Neuronal stem cell (in vitro differentiated cells): ENCODE measurements at regions not wholly inside any gene's neighbourhood (a gene's known extent, or its start where the extent isn't known, plus 50 kb on each side); places are given as distances from the start of the nearest gene placed in this dataset.

ENCODE experiments used
- DNase-seq: peaks from one replicate; pipeline ENCODE4 v3.0.0-alpha.2; 2013; ENCODE audit warnings: low spot score
- H2AFZ ChIP-seq: one replicate; pipeline ENCODE4 v1.6.1; 2013; ENCODE audit warnings: mild to moderate bottlenecking, low read length, inconsistent platforms
- H2AK5ac ChIP-seq: 2 replicates; pipeline ENCODE4 v1.6.1; 2013; ENCODE audit warnings: low read depth, mild to moderate bottlenecking, inconsistent platforms, low read length, moderate library complexity, mixed read lengths
- H2BK120ac ChIP-seq: 2 replicates; pipeline ENCODE4 v1.6.1; 2013; ENCODE audit warnings: low read depth, mild to moderate bottlenecking, inconsistent platforms, low read length, moderate library complexity, mixed read lengths
- H2BK12ac ChIP-seq: one replicate; pipeline ENCODE4 v1.6.1; 2013; ENCODE audit warnings: low read length, inconsistent platforms
- H2BK15ac ChIP-seq: 2 replicates; pipeline ENCODE4 v1.6.1; 2013; ENCODE audit warnings: mild to moderate bottlenecking, low read length, inconsistent platforms, mixed read lengths
- H2BK5ac ChIP-seq: one replicate; pipeline ENCODE4 v1.6.1; 2013; ENCODE audit warnings: inconsistent platforms, mild to moderate bottlenecking, low read length, moderate library complexity
- H3K14ac ChIP-seq: one replicate; pipeline ENCODE4 v1.6.1; 2013; ENCODE audit warnings: low read length, inconsistent platforms
- H3K18ac ChIP-seq: 2 replicates; pipeline ENCODE4 v1.6.1; 2013; ENCODE audit warnings: low read length, inconsistent platforms
- H3K23ac ChIP-seq: 2 replicates; pipeline ENCODE4 v1.6.1; 2013; ENCODE audit warnings: low read depth, mild to moderate bottlenecking, mixed read lengths, low read length, inconsistent platforms; ENCODE audit not compliant: poor library complexity
- H3K27ac ChIP-seq: replicated peaks from 3 replicates; pipeline ENCODE4 v1.5.1; 2013; ENCODE audit warnings: low read length, inconsistent platforms
- H3K27me3 ChIP-seq, 3 experiments: 2 replicates each; pipeline ENCODE4 v1.6.1; 2013; ENCODE audit warnings: low read length in 3 of 3, mild to moderate bottlenecking in 2 of 3, inconsistent platforms in 1 of 3, low read depth in 1 of 3, mixed read lengths in 1 of 3, moderate library complexity in 1 of 3; ENCODE audit not compliant: control insufficient read depth in 3 of 3, insufficient read depth in 3 of 3
- H3K36me3 ChIP-seq, 2 donors: replicated peaks in 1 of 2; 2 replicates each; pipeline ENCODE4 v1.6.1; 2013; ENCODE audit warnings: low read length in 2 of 2; ENCODE audit not compliant: control insufficient read depth in 2 of 2, insufficient read depth in 2 of 2
- H3K4ac ChIP-seq: 2 replicates; pipeline ENCODE4 v1.6.1; 2013; ENCODE audit warnings: inconsistent platforms, mild to moderate bottlenecking, low read length, moderate library complexity
- H3K4me1 ChIP-seq, 2 donors: 1 replicate in 1 of 2; 2 replicates in 1 of 2; pipeline ENCODE4 v1.6.1; 2013; ENCODE audit warnings: low read length in 2 of 2, low read depth in 1 of 2; ENCODE audit not compliant: control insufficient read depth in 2 of 2, insufficient read depth in 1 of 2
- H3K4me2 ChIP-seq: one replicate; pipeline ENCODE4 v1.6.1; 2013; ENCODE audit warnings: mild to moderate bottlenecking, low read length, inconsistent platforms; ENCODE audit not compliant: insufficient read depth, poor library complexity, severe bottlenecking
- H3K4me3 ChIP-seq, 2 donors: 2 replicates each; pipeline ENCODE4 v1.5.1; 2013; ENCODE audit warnings: low read length in 2 of 2, mild to moderate bottlenecking in 2 of 2, inconsistent platforms in 1 of 2, moderate library complexity in 1 of 2
- H3K79me1 ChIP-seq: one replicate; pipeline ENCODE4 v1.6.1; 2013; ENCODE audit warnings: low read depth, mild to moderate bottlenecking, inconsistent platforms, low read length, moderate library complexity
- H3K9ac ChIP-seq: one replicate; pipeline ENCODE4 v1.6.1; 2013; ENCODE audit warnings: mild to moderate bottlenecking, low read depth, low read length, inconsistent platforms; ENCODE audit not compliant: poor library complexity
- H3K9me3 ChIP-seq, 2 donors: replicated peaks in 1 of 2; 2 replicates each; pipeline versions ENCODE3 to v1.6.1; 2013; ENCODE audit warnings: low read length in 2 of 2, mild to moderate bottlenecking in 2 of 2, inconsistent platforms in 1 of 2, low read depth in 1 of 2, mixed read lengths in 1 of 2, moderate library complexity in 1 of 2; ENCODE audit not compliant: control insufficient read depth in 2 of 2, insufficient read depth in 1 of 2
- H4K8ac ChIP-seq: one replicate; pipeline ENCODE4 v1.6.1; 2013; ENCODE audit warnings: low read depth, mild to moderate bottlenecking, inconsistent platforms, low read length, moderate library complexity
- H4K91ac ChIP-seq: one replicate; pipeline ENCODE4 v1.6.1; 2013; ENCODE audit warnings: low read length, low read depth, mild to moderate bottlenecking, inconsistent platforms; ENCODE audit not compliant: poor library complexity
- WGBS, 2 donors: extraction: QIAGEN DNeasy Blood & Tissue Kit; methylation state at CpG; one replicate each; pipeline ENCODE4 v1.1.7; 2013; ENCODE audit warnings: missing lambda C conversion rate in 2 of 2, mixed read lengths in 1 of 2; ENCODE audit not compliant: insufficient read length in 2 of 2, insufficient replicate concordance in 1 of 2; ENCODE audit errors: extremely low coverage in 2 of 2; 5-methylcytosine and 5-hydroxymethylcytosine counted together

GRCh38 chr6:19417713-19418112, 419.5 kb upstream of the ID4 start:
- Histone ChIP-seq H3K27me3 (no peaks in the 10 kb centered on the region), H3K4me1 (no peaks in the 10 kb centered on the region), H4K91ac (no peak overlapping the region), H2BK120ac (no peak overlapping the region), H3K4me3 (no peak overlapping the region), H3K27ac (no peak overlapping the region), H3K79me1 (no peaks in the 10 kb centered on the region), H2BK15ac (no peak overlapping the region), H3K23ac (no peak overlapping the region), H4K8ac (no peak overlapping the region), H2BK5ac (no peak overlapping the region), H2AK5ac (no peak overlapping the region), H3K9me3 (peaks cover 2 to 5% of the 10 kb centered on the region in 2 donors), H3K4me2 (no peak overlapping the region), H3K36me3 (no peaks in the 10 kb centered on the region), H3K18ac (no peak overlapping the region), H2AFZ (no peak overlapping the region), H3K9ac (no peak overlapping the region), H3K4ac (no peak overlapping the region), H3K14ac (no peak overlapping the region), H2BK12ac (no peak overlapping the region)
- no peak for DNase-seq

- Histone ChIP-seq H3K27ac (no peak overlapping the region), H3K18ac (no peak overlapping the region), H3K4me3 (no peak overlapping the region), H3K9ac (no peak overlapping the region), H3K9me3 (peaks cover 0 to 3% of the 10 kb centered on the region in 2 donors), H4K91ac (no peak overlapping the region), H3K14ac (no peak overlapping the region), H3K36me3 (no peaks in the 10 kb centered on the region), H2AFZ (peak overlapping the region; percentile 52), H2AK5ac (no peak overlapping the region), H2BK5ac (no peak overlapping the region), H3K23ac (no peak overlapping the region), H4K8ac (no peak overlapping the region), H3K4ac (no peak overlapping the region), H3K27me3 (no peaks in the 10 kb centered on the region), H2BK120ac (no peak overlapping the region), H2BK15ac (no peak overlapping the region), H3K4me2 (no peak overlapping the region), H2BK12ac (no peak overlapping the region), H3K4me1 (no peaks in the 10 kb centered on the region), H3K79me1 (no peaks in the 10 kb centered on the region)
- WGBS, 2 donors = no CpG with 5 or more reads among the region's 2 CpGs
- no peak for DNase-seq
Observed at GRCh38 chr6:19424853-19425252, 412.3 kb upstream of the ID4 start.

- Histone ChIP-seq H3K36me3 (no peaks in the 10 kb centered on the region), H2BK15ac (no peak overlapping the region), H2BK12ac (no peak overlapping the region), H4K8ac (no peak overlapping the region), H3K4me2 (peak overlapping the region; percentile 2), H3K23ac (no peak overlapping the region), H3K27ac (no peak overlapping the region), H4K91ac (no peak overlapping the region), H2BK120ac (no peak overlapping the region), H3K9me3 (peaks cover 0 to 3% of the 10 kb centered on the region in 2 donors), H3K9ac (no peak overlapping the region), H3K4me3 (no peak overlapping the region), H3K4me1 (no peaks in the 10 kb centered on the region), H3K14ac (no peak overlapping the region), H2BK5ac (no peak overlapping the region), H2AK5ac (no peak overlapping the region), H3K27me3 (no peaks in the 10 kb centered on the region), H3K18ac (no peak overlapping the region), H3K4ac (no peak overlapping the region), H2AFZ (no peak overlapping the region), H3K79me1 (no peaks in the 10 kb centered on the region)
- no CpG with 5 or more reads among the region's 1 CpG for WGBS, 2 donors
- no peak for DNase-seq
Observed at GRCh38 chr6:19427548-19427947, 409.6 kb upstream of the ID4 start.

GRCh38 chr6:19432966-19433498, 404.1 kb upstream of the ID4 start:
- no peak overlapping the region for H3K4me2 ChIP-seq
- H4K91ac ChIP-seq = no peak overlapping the region
- H3K4me1 ChIP-seq = peaks cover 1 to 6% of the 10 kb centered on the region in 2 donors
- no peak overlapping the region for H3K14ac ChIP-seq
- no peak overlapping the region for H2BK5ac ChIP-seq
- H2BK120ac ChIP-seq = no peak overlapping the region
- H2AFZ ChIP-seq = peak overlapping the region; percentile 75
- no peaks in the 10 kb centered on the region for H3K36me3 ChIP-seq
- H3K23ac ChIP-seq = no peak overlapping the region
- H3K27me3 ChIP-seq = no peaks in the 10 kb centered on the region
- H4K8ac ChIP-seq = no peak overlapping the region
- H3K18ac ChIP-seq = no peak overlapping the region
- H3K9ac ChIP-seq = no peak overlapping the region
- no peak overlapping the region for H3K4me3 ChIP-seq
- no peak overlapping the region for H2BK15ac ChIP-seq
- 100% methylated on average over 1 of the region's 10 CpGs; no CpG with 5 or more reads in 1 of the 2 donors for WGBS, 2 donors
- H3K4ac ChIP-seq = no peak overlapping the region
- no peaks in the 10 kb centered on the region for H3K79me1 ChIP-seq
- no peak overlapping the region for H2BK12ac ChIP-seq
- no peak overlapping the region for H3K27ac ChIP-seq
- peaks cover 0 to under 1% of the 10 kb centered on the region in 2 donors for H3K9me3 ChIP-seq
- no peak overlapping the region for H2AK5ac ChIP-seq
- DNase-seq = no peak
